ENCODE measurements at regions not wholly inside any gene's neighbourhood (a gene's known extent, or its start where the extent isn't known, plus 50 kb on each side); places are given as distances from the start of the nearest gene placed in this dataset.

GRCh38 chr2:207399301-207399700 is 130.5 kb upstream of the CREB1 start:
- no peaks in the 10 kb centered on the region for H3K27me3 ChIP-seq (ENCODE audit: control insufficient read depth in 2 of 2, insufficient read depth in 2 of 2, low read length in 2 of 2)
- Mint-ChIP-seq H3K4me1 (peaks cover 2% of the 10 kb centered on the region), H3K27ac (no peak overlapping the region), H3K4me3 (no peak overlapping the region), H3K9me3 (peaks cover 0 to 4% (median 0%) of the 10 kb centered on the region in 7 donors), H3K27me3 (ENCODE audit: low read depth in 3 of 3) (peaks cover 0 to under 1% (median 0%) of the 10 kb centered on the region in 3 donors), H3K36me3 (no peaks in the 10 kb centered on the region)
- no peak for DNase-seq
- 100% methylated on average over 1 of the region's 2 CpGs for WGBS (ENCODE audit: insufficient coverage)
- no peak overlapping the region for H2AFZ ChIP-seq (ENCODE audit: insufficient read depth, low read depth, low read length, poor library complexity, severe bottlenecking)
- H3K4me1 ChIP-seq (ENCODE audit: control insufficient read depth in 1 of 2, insufficient read depth in 2 of 2, low read length in 2 of 2): no peaks in the 10 kb centered on the region
- H3K9ac ChIP-seq (ENCODE audit: insufficient read depth, low read length, poor library complexity, severe bottlenecking): no peak overlapping the region
- H3K4me3 ChIP-seq (replicated peaks in 1 of 3; ENCODE audit: low read depth in 2 of 3, low read length in 3 of 3): no peak overlapping the region
- H3K27ac ChIP-seq (ENCODE audit: low read depth in 1 of 2, low read length in 2 of 2): no peak overlapping the region
- H3K36me3 ChIP-seq (replicated peaks in 1 of 2; ENCODE audit: control insufficient read depth in 1 of 2, insufficient read depth in 2 of 2, low read length in 2 of 2): no peaks in the 10 kb centered on the region
- no peak overlapping the region for H3K4me2 ChIP-seq (replicated peaks; ENCODE audit: extremely low read depth, low read length, poor library complexity, severe bottlenecking)
- no peaks in the 10 kb centered on the region for H3K79me2 ChIP-seq (ENCODE audit: insufficient read depth, low read length)
- TF ChIP-seq CTCF (IDR thresholded peaks at IDR 0.05): no peak
- H3K9me3 ChIP-seq (replicated peaks in 1 of 2; ENCODE audit: control insufficient read depth in 1 of 2, insufficient read depth in 1 of 2, low read length in 2 of 2): no peaks in the 10 kb centered on the region
- no peaks in the 10 kb centered on the region for H4K20me1 ChIP-seq (ENCODE audit: insufficient read depth, low read length)
- intact Hi-C loops (cut with micrococcal nuclease): no loop called here

GRCh38 chr2:207401338-207401737 is 128.4 kb upstream of the CREB1 start:
- no peak for TF ChIP-seq CTCF (IDR thresholded peaks at IDR 0.05)
- H3K4me1 Mint-ChIP-seq: no peaks in the 10 kb centered on the region
- Histone ChIP-seq H3K9ac (ENCODE audit: insufficient read depth, low read length, poor library complexity, severe bottlenecking) (no peak overlapping the region), H3K79me2 (ENCODE audit: insufficient read depth, low read length) (no peaks in the 10 kb centered on the region), H3K4me3 (replicated peaks in 1 of 3; ENCODE audit: low read depth in 2 of 3, low read length in 3 of 3) (no peak overlapping the region), H3K27me3 (ENCODE audit: control insufficient read depth in 2 of 2, insufficient read depth in 2 of 2, low read length in 2 of 2) (no peaks in the 10 kb centered on the region), H3K4me1 (ENCODE audit: control insufficient read depth in 1 of 2, insufficient read depth in 2 of 2, low read length in 2 of 2) (no peaks in the 10 kb centered on the region), H3K4me2 (replicated peaks; ENCODE audit: extremely low read depth, low read length, poor library complexity, severe bottlenecking) (no peak overlapping the region), H3K36me3 (replicated peaks in 1 of 2; ENCODE audit: control insufficient read depth in 1 of 2, insufficient read depth in 2 of 2, low read length in 2 of 2) (no peaks in the 10 kb centered on the region), H3K9me3 (replicated peaks in 1 of 2; ENCODE audit: control insufficient read depth in 1 of 2, insufficient read depth in 1 of 2, low read length in 2 of 2) (no peaks in the 10 kb centered on the region), H4K20me1 (ENCODE audit: insufficient read depth, low read length) (no peaks in the 10 kb centered on the region), H3K27ac (ENCODE audit: low read depth in 1 of 2, low read length in 2 of 2) (no peak overlapping the region), H2AFZ (ENCODE audit: insufficient read depth, low read depth, low read length, poor library complexity, severe bottlenecking) (no peak overlapping the region)
- H3K27me3 Mint-ChIP-seq (ENCODE audit: low read depth in 3 of 3): no peaks in the 10 kb centered on the region
- H3K27ac Mint-ChIP-seq: no peak overlapping the region
- H3K36me3 Mint-ChIP-seq: no peaks in the 10 kb centered on the region
- no peak overlapping the region for H3K4me3 Mint-ChIP-seq
- intact Hi-C loops (cut with micrococcal nuclease): no loop called here
- peaks cover 0 to 3% (median 0%) of the 10 kb centered on the region in 7 donors for H3K9me3 Mint-ChIP-seq
- no peak for DNase-seq
